Kidney (tissue), 13 donors: ENCODE measurements at regions not wholly inside any gene's neighbourhood (a gene's known extent, or its start where the extent isn't known, plus 50 kb on each side); places are given as distances from the start of the nearest gene placed in this dataset.
A peak's percentile ranks its signal among the peaks of the same experiment; 100 is the strongest.

ENCODE experiments used
- DNase-seq, 5 donors: peaks; one replicate each; pipeline ENCODE4 v3.0.0-alpha.2; 2013 to 2020
- FAIRE-seq: peaks from 2 replicates; lab custom pipeline; 2012; peaks lifted over from hg19 to GRCh38; lab: Jason Lieb, UNC
- H3K27ac ChIP-seq, 2 donors: one replicate each; pipeline ENCODE4 v1.7.0; 2013; ENCODE audit warnings: low read depth in 2 of 2, low read length in 2 of 2, inconsistent platforms in 1 of 2
- H3K27me3 ChIP-seq: one replicate; pipeline ENCODE4 v1.7.1; 2013; ENCODE audit warnings: low read length, inconsistent platforms; ENCODE audit not compliant: control insufficient read depth, insufficient read depth
- H3K36me3 ChIP-seq, 3 donors: one replicate each; pipeline versions ENCODE4 v1.7.0 to v1.7.1; 2013; ENCODE audit warnings: low read length in 3 of 3, control low read depth in 1 of 3, inconsistent platforms in 1 of 3; ENCODE audit not compliant: insufficient read depth in 3 of 3, control insufficient read depth in 2 of 3
- H3K4me1 ChIP-seq, 3 donors: one replicate each; pipeline versions ENCODE4 v1.7.0 to v1.7.1; 2013; ENCODE audit warnings: low read length in 3 of 3, inconsistent platforms in 1 of 3, low read depth in 1 of 3; ENCODE audit not compliant: control insufficient read depth in 2 of 3, insufficient read depth in 2 of 3
- H3K4me3 ChIP-seq, 3 donors: one replicate each; pipeline versions ENCODE4 v1.7.0 to v1.8.1; 2013; ENCODE audit warnings: low read length in 3 of 3, control low read depth in 1 of 3, inconsistent platforms in 1 of 3
- H3K9ac ChIP-seq, 3 donors: one replicate each; pipeline versions ENCODE4 v1.7.0 to v1.7.1; 2013; ENCODE audit warnings: low read length in 3 of 3, control low read depth in 1 of 3, inconsistent platforms in 1 of 3
- H3K9me3 ChIP-seq, 3 donors: one replicate each; pipeline versions ENCODE4 v1.7.0 to v1.7.1; 2013; ENCODE audit warnings: low read length in 3 of 3, control low read depth in 1 of 3, inconsistent platforms in 1 of 3; ENCODE audit not compliant: control insufficient read depth in 2 of 3, insufficient read depth in 1 of 3
- intact Hi-C: fragments of 100-400 bp; cut with DNase I; formaldehyde crosslinking; loops from one replicate; pipeline ENCODE4 v1.11.1; 2022
- TF ChIP-seq, protein P1 (sequence below): IDR thresholded peaks from 3 replicates; pipeline ENCODE4 v1.5.1; 2012; ENCODE audit warnings: mild to moderate bottlenecking, moderate library complexity, borderline replicate concordance; ENCODE audit not compliant: insufficient read depth; ENCODE audit errors: extremely low read depth
- donor health status: control.
- donor health status: control.
- donor health status: control.
- donor health status: control.
- donor health status: control.
- donor health status: DM: yes; HTN: yes; CAD: no.
- donor health status: Normal renal cell carcinoma (clear cell type).

DNA sequence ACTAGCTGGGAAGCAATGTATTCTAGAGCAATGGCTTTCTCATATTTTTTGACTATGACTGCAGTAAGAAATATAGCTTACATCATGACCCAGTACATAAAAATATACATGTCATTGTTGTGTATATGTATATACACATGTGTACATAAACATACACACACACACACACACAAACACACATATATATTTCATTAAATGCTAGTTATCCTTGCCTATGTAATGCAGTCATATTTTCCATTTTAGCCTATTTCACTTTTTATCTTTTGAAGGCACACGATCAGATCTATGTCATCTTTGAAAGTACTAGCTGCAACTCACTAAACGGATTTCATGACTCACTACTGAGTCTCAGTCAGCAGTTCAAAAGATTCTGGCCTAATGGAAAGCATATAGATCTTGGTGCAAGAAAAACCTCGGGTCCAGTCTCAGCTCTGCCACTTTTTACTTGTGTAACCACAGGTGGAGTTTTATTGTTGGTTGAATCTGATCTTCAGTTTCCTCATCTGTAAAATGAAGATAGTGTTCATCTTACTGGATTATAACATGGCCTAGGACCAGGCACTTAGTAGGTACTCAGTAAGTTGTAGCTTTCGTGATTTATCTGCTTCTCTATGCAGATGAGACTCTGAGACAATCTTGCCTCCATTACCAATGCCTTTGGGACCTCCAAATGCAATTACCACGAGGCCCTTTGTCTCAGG, 325.6 kb downstream of the RRAGC start:
- intact Hi-C loops: no loop called here
- Histone ChIP-seq H3K9me3 (no peaks in the 10 kb centered on the region), H3K9ac (no peak overlapping the region), H3K4me1 (no peaks in the 10 kb centered on the region), H3K36me3 (no peaks in the 10 kb centered on the region), H3K27ac (no peak overlapping the region), H3K27me3 (no peaks in the 10 kb centered on the region), H3K4me3 (no peak overlapping the region)
- no peak for FAIRE-seq
- TF ChIP-seq, protein P1, sequence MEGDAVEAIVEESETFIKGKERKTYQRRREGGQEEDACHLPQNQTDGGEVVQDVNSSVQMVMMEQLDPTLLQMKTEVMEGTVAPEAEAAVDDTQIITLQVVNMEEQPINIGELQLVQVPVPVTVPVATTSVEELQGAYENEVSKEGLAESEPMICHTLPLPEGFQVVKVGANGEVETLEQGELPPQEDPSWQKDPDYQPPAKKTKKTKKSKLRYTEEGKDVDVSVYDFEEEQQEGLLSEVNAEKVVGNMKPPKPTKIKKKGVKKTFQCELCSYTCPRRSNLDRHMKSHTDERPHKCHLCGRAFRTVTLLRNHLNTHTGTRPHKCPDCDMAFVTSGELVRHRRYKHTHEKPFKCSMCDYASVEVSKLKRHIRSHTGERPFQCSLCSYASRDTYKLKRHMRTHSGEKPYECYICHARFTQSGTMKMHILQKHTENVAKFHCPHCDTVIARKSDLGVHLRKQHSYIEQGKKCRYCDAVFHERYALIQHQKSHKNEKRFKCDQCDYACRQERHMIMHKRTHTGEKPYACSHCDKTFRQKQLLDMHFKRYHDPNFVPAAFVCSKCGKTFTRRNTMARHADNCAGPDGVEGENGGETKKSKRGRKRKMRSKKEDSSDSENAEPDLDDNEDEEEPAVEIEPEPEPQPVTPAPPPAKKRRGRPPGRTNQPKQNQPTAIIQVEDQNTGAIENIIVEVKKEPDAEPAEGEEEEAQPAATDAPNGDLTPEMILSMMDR: no peak
- no peak for DNase-seq

DNA sequence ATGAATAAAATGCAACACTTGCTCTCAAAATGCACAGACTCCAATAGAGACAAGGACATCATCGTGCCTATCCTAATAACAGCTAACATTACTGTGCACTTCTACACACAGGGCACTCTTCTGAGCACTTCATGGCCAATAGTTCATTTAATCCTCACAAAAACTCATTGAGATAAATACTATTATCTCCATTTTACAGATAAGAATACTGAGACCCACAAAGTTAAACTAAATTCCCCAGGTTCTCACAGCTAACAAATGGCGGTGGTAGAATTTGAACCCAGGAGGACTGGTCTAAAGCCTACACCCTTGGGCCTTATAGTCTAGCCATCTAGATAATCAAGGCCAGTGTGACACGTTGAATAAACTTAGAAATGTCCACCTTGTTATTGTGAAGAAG, 328.6 kb downstream of the RRAGC start:
- DNase-seq (no peak), FAIRE-seq (no peak)
- Histone ChIP-seq H3K4me3 (no peak overlapping the region), H3K36me3 (no peaks in the 10 kb centered on the region), H3K27me3 (no peaks in the 10 kb centered on the region), H3K9ac (no peak overlapping the region), H3K9me3 (no peaks in the 10 kb centered on the region), H3K27ac (no peak overlapping the region), H3K4me1 (peaks cover 0 to 2% (median 0%) of the 10 kb centered on the region in 3 donors)
- intact Hi-C loops: no loop called here
- TF ChIP-seq, protein P1: no peak

DNA sequence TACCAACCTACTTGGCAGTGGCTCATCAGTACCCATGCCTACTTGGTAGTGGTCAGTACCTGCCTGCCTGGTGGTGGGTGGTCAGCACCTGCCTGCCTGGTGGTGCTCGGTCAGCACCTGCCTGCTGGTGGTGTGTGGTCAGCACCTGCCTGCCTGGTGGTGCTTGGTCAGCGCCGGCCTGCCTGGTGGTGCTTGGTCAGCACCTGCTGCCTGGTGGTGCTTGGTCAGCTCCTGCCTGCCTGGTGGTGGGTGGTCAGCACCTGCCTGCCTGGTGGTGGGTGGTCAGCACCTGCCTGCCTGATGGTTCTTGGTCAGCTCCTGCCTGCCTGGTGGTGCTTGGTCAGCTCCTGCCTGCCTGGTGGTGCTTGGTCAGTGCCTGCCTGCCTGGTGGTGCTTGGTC, 329.6 kb downstream of the RRAGC start:
- Histone ChIP-seq H3K27ac (no peak overlapping the region), H3K36me3 (no peaks in the 10 kb centered on the region), H3K4me3 (no peak overlapping the region), H3K27me3 (no peaks in the 10 kb centered on the region), H3K9me3 (no peaks in the 10 kb centered on the region), H3K9ac (no peak overlapping the region), H3K4me1 (peaks cover 0 to 2% (median 0%) of the 10 kb centered on the region in 3 donors)
- FAIRE-seq (no peak), DNase-seq (no peak)
- intact Hi-C loops: no loop called here
- TF ChIP-seq, protein P1: no peak

DNA sequence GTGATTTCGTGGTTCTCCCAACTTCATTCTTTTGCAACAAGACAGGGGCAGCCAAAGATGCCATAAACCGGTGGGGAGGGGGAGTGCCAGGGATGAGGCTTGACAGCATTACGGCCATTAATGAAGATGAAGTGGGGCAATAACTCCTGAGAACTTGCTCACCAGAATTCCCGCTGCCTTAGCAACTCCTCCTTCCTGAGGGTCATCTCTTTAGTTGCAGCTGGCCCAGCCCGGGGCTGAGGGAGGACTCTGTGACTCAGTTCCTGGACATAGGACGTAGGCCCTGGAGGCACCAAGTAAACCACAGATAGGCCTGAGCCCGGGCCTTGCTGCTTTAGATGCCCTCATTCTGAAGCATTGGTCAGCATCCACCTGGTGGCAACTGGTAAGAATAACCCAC, 330.2 kb downstream of the RRAGC start:
- intact Hi-C loops: no loop called here
- H3K4me3 ChIP-seq: no peak overlapping the region
- H3K27me3 ChIP-seq: no peaks in the 10 kb centered on the region
- H3K4me1 ChIP-seq: peaks cover 0 to 2% (median 0%) of the 10 kb centered on the region in 3 donors
- no peaks in the 10 kb centered on the region for H3K9me3 ChIP-seq
- TF ChIP-seq, protein P1: no peak
- H3K36me3 ChIP-seq: no peaks in the 10 kb centered on the region
- DNase-seq: peak in 3 of 5 donors; percentile 29 to 60 (median 57)
- H3K27ac ChIP-seq: no peak overlapping the region
- FAIRE-seq: no peak
- H3K9ac ChIP-seq: no peak overlapping the region
